GM10248 (cell line): ENCODE measurements at regions not wholly inside any gene's neighbourhood (a gene's known extent, or its start where the extent isn't known, plus 50 kb on each side); places are given as distances from the start of the nearest gene placed in this dataset.
A peak's percentile ranks its signal among the peaks of the same experiment; 100 is the strongest.
"Not testable (repeated sequence)": the region's sequence is repeated elsewhere in the genome, so short reads cannot be mapped to it uniquely, and the experiment has no call there.

Experiments used
- CTCF ChIA-PET: fragments of 300-600 bp; sonication (Branson Sonifier 250); formaldehyde crosslinking; extraction: SDS; loops from one replicate; lab custom pipeline; 2021; ENCODE audit warnings: antibody characterized with exemption; lab: Yijun Ruan, JAX
- POLR2A ChIA-PET: fragments of 350-650 bp; sonication (Branson Sonifier 250); formaldehyde crosslinking; extraction: SDS; loops from one replicate; lab custom pipeline; 2020; ENCODE audit warnings: antibody characterized with exemption; lab: Yijun Ruan, JAX
- DNase-seq: peaks from one replicate; pipeline ENCODE4 v3.0.0; 2012; ENCODE audit errors: extremely low spot score
- TF ChIP-seq, protein P1 (sequence below): IDR thresholded peaks from 2 replicates; pipeline ENCODE4 v1.5.1; 2012; ENCODE audit warnings: mild to moderate bottlenecking, low read depth; ENCODE audit errors: extremely low read depth, missing control alignments, control extremely low read depth

DNA sequence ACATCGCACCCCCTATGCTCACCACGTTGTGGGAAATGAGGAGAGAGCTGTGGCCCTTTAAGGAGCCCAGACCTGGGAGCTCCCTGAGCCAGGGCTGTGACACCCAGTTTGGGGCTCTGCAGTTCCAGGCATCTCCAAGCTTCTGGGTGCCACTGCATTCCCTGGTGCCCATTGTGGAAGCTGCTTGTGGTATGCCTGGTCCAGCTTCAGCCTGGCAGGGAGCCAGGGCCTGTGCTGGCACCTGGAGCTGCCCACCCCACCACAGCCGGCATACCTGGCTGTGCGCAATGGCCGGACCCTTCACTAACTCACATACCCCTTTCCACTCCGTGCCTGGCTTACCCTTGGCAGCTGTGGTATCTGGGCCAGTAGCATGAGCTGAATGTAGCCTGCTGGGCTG lies 107.9 kb upstream of the OR4E1 start:
- DNase-seq, result no peak
- TF ChIP-seq, protein P1, sequence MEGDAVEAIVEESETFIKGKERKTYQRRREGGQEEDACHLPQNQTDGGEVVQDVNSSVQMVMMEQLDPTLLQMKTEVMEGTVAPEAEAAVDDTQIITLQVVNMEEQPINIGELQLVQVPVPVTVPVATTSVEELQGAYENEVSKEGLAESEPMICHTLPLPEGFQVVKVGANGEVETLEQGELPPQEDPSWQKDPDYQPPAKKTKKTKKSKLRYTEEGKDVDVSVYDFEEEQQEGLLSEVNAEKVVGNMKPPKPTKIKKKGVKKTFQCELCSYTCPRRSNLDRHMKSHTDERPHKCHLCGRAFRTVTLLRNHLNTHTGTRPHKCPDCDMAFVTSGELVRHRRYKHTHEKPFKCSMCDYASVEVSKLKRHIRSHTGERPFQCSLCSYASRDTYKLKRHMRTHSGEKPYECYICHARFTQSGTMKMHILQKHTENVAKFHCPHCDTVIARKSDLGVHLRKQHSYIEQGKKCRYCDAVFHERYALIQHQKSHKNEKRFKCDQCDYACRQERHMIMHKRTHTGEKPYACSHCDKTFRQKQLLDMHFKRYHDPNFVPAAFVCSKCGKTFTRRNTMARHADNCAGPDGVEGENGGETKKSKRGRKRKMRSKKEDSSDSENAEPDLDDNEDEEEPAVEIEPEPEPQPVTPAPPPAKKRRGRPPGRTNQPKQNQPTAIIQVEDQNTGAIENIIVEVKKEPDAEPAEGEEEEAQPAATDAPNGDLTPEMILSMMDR, result no peak
- ChIA-PET POLR2A (no interaction called here), CTCF (interaction anchor here (1.1 to 1.9 kb wide), 3 partner anchors 10 to 32 kb away, joined by 3 to 7 read pairs (median 4); no protein-coding TSS in a partner anchor)

DNA sequence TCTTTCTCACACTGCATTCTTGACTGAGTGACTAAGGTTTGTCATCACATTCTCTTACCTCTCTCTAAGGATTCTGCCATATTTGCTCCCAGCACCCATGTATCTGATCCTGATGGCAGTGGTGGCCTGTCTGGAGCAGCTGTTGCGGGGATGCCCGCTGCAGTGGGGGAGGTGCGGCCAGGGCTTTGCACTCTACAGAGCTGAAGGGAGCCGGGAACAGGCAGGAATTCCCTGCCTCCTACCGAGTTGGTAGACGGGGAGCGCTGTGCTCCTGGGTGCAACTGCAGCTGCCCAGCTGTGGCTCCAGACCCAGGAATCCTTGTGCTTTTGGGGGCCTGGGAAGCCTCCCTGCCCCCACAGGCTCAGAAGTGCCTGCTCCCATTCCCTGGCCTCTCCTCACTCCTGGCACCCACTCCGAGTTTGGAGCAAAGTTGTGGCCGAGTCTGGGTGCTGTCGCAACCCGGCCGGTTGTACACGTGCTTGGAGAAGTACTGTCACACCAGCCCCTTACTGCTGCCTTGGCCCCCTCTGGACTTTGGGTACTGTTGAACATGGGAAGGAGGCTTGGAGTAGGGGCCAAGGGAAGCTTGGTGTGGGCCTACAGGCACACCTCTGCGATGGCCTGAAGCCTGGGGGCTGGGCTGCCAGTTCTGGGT lies 106.9 kb upstream of the OR4E1 start:
- ChIA-PET POLR2A (no interaction called here), CTCF (interaction anchor here (1.9 kb wide), 2 partner anchors 11 to 12 kb away, joined by 5 to 7 read pairs; no protein-coding TSS in a partner anchor)
- TF ChIP-seq, protein P1, result no peak
- DNase-seq, result no peak

DNA sequence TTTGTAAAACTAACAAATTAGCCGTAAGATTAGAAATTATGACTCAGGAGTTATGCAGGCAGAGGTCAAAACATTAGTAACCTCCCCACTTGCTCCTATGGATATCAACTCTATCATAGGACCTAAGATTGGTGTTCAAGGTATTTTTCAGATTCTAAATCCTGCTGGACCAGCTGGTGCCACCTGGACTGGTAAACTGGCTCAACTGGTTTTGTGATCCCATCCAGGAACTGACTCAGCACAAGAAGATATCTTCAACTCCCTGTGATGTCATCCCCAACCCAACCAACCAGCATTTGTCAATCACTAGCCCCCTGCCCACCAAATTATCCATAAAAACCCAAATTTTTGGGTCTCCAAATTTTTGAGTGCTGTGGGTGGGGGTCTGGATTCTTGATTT lies 98.1 kb upstream of the OR4E1 start:
- ChIA-PET CTCF (no interaction called here), POLR2A (no interaction called here)
- TF ChIP-seq, protein P1, result no peak
- no peak for DNase-seq

DNA sequence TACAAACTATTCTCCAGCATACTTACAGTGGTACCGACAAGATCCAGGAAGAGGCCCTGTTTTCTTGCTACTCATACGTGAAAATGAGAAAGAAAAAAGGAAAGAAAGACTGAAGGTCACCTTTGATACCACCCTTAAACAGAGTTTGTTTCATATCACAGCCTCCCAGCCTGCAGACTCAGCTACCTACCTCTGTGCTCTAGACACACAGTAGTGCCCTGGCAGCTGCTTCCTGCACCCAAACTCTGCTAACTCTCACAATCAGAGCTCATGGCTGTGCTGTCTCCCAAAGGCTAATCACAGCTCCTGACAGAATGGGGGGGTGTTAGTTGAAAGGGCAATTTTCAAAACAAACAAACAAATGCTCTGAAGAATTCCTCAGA lies 95.2 kb upstream of the OR4E1 start:
- ChIA-PET POLR2A (no interaction called here), CTCF (interaction anchor here (1.0 to 2.0 kb wide), 4 partner anchors 11 to 33 kb away, joined by 3 to 5 read pairs (median 4); no protein-coding TSS in a partner anchor)
- TF ChIP-seq, protein P1, result no peak

DNA sequence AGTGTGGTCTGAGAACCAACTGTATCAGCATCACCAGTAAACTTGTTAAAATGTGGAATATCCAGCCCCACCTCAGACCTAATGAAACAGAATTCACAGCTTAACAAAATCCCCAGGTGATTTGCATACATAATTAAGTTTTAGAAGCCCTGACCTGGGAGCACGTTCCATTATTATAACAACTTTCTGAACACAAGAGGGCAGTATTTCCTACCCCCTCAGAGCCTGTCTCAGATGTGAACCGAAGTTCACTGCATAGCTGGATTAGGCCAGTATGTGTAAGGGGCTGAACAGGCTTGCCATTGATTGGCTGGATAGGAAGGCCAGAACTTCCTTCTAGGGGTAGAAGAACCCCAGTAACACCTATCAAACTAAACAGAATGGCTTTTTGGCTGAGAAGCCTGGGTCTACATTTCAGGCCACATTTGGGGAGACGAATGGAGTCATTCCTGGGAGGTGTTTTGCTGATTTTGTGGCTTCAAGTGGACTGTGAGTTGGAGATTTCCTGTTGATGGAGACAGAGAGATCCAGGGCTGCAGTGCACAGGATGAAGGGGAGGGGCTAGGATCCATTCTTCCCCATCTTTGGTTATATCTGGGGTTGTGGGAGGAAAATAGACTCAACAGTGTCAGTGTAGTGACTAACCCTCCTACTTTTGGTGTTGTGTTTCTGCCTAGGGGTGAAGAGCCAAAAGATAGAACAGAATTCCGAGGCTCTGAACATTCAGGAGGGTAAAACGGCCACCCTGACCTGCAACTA lies 94.7 kb upstream of the OR4E1 start:
- POLR2A ChIA-PET, result interaction anchor here (0.5 kb wide), 1 partner anchor 11 kb away, joined by 5 read pairs; no protein-coding TSS in a partner anchor
- CTCF ChIA-PET, result interaction anchor here (0.8 to 2.0 kb wide), 6 partner anchors 11 to 57 kb away, joined by 3 to 5 read pairs (median 4); no protein-coding TSS in a partner anchor
- TF ChIP-seq, protein P1, result peak; percentile 21
- peak; percentile 14 for DNase-seq

More for the DNA sequence above, 95.2 kb upstream of the OR4E1 start:
- DNase-seq, result no peak

DNA sequence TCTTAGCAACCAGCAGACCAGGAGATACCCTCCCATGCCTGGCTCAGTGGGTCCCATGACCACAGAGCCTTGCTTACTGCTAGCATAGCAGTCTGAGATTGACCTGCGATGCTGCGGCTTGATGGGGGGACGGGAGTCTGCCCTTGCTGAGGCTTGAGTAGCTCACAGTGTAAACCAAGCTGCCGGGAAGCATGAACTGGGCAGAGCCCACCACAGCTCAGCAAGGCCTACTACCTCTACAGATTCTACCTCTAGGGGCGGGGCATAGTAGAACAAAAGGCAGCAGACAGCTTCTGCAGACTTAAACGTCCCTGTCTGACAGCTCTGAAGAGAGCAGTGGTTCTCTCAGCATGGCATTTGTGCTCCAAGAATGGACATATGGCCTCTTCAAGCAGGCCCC lies 86.7 kb upstream of the OR4E1 start:
- DNase-seq, POLR2A ChIA-PET: not testable (repeated sequence)
- CTCF ChIA-PET, result interaction anchor here (1.6 kb wide), 1 partner anchor 10 kb away, joined by 3 read pairs; no protein-coding TSS in a partner anchor
